ENCODE measurements at regions not wholly inside any gene's neighbourhood (a gene's known extent, or its start where the extent isn't known, plus 50 kb on each side); places are given as distances from the start of the nearest gene placed in this dataset.

DNA sequence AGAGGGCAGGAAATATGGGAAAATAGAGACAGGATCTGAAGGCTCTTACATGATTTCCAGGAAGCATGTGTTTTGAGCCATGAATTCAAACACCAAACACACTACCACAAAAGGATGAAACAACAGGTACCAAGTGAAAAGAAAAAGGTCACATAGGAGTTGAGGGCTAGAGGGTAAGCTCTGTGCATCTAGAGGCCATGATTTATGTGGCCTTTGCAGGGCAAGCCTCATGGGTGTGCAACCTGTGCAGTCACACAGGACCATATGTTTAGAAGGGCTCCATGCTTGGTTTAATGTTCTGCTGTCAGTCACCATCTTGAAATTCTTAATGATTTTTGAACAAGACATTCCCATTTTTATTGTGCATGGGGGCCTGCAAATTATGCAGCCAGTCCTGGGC is 134.5 kb upstream of the CCDC68 start:
- TF ChIP-seq, protein P1, sequence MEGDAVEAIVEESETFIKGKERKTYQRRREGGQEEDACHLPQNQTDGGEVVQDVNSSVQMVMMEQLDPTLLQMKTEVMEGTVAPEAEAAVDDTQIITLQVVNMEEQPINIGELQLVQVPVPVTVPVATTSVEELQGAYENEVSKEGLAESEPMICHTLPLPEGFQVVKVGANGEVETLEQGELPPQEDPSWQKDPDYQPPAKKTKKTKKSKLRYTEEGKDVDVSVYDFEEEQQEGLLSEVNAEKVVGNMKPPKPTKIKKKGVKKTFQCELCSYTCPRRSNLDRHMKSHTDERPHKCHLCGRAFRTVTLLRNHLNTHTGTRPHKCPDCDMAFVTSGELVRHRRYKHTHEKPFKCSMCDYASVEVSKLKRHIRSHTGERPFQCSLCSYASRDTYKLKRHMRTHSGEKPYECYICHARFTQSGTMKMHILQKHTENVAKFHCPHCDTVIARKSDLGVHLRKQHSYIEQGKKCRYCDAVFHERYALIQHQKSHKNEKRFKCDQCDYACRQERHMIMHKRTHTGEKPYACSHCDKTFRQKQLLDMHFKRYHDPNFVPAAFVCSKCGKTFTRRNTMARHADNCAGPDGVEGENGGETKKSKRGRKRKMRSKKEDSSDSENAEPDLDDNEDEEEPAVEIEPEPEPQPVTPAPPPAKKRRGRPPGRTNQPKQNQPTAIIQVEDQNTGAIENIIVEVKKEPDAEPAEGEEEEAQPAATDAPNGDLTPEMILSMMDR (IDR thresholded peaks at IDR 0.05) = no peak
- TF ChIP-seq POLR2AphosphoS5 (IDR thresholded peaks at IDR 0.05) (no peak), POLR2A (IDR thresholded peaks at IDR 0.05) (no peak)
